ENCODE measurements at regions not wholly inside any gene's neighbourhood (a gene's known extent, or its start where the extent isn't known, plus 50 kb on each side); places are given as distances from the start of the nearest gene placed in this dataset.

GRCh38 chr9:73451003-73451402 is 299.3 kb downstream of the ANXA1 start:
- Histone ChIP-seq H3K36me3 (ENCODE audit: control insufficient read depth, insufficient read depth, low read length) (no peaks in the 10 kb centered on the region), H3K9ac (ENCODE audit: low read length) (no peak overlapping the region), H3K4me3 (ENCODE audit: low read depth, low read length) (no peak overlapping the region), H3K27me3 (ENCODE audit: control insufficient read depth, insufficient read depth, low read length) (no peaks in the 10 kb centered on the region), H3K4me1 (ENCODE audit: control insufficient read depth, insufficient read depth, low read length) (no peaks in the 10 kb centered on the region), H3K27ac (ENCODE audit: low read depth, low read length) (no peak overlapping the region), H3K9me3 (ENCODE audit: control insufficient read depth, insufficient read depth, low read depth, low read length) (no peaks in the 10 kb centered on the region)

GRCh38 chr9:73459817-73460216 is 308.2 kb downstream of the ANXA1 start:
- no peak overlapping the region for H3K4me3 ChIP-seq (ENCODE audit: low read depth, low read length)
- H3K9ac ChIP-seq (ENCODE audit: low read length) = no peak overlapping the region
- H3K27ac ChIP-seq (ENCODE audit: low read depth, low read length) = no peak overlapping the region
- H3K4me1 ChIP-seq (ENCODE audit: control insufficient read depth, insufficient read depth, low read length) = no peaks in the 10 kb centered on the region
- H3K27me3 ChIP-seq (ENCODE audit: control insufficient read depth, insufficient read depth, low read length) = no peaks in the 10 kb centered on the region
- no peaks in the 10 kb centered on the region for H3K9me3 ChIP-seq (ENCODE audit: control insufficient read depth, insufficient read depth, low read depth, low read length)
- H3K36me3 ChIP-seq (ENCODE audit: control insufficient read depth, insufficient read depth, low read length) = no peaks in the 10 kb centered on the region

GRCh38 chr9:73468716-73469115 is 317.1 kb downstream of the ANXA1 start:
- Histone ChIP-seq H3K36me3 (ENCODE audit: control insufficient read depth, insufficient read depth, low read length) (no peaks in the 10 kb centered on the region), H3K27ac (ENCODE audit: low read depth, low read length) (no peak overlapping the region), H3K9me3 (ENCODE audit: control insufficient read depth, insufficient read depth, low read depth, low read length) (no peaks in the 10 kb centered on the region), H3K27me3 (ENCODE audit: control insufficient read depth, insufficient read depth, low read length) (no peaks in the 10 kb centered on the region), H3K4me3 (ENCODE audit: low read depth, low read length) (no peak overlapping the region), H3K9ac (ENCODE audit: low read length) (no peak overlapping the region), H3K4me1 (ENCODE audit: control insufficient read depth, insufficient read depth, low read length) (no peaks in the 10 kb centered on the region; the same call in 1 of the 2 replicates)

GRCh38 chr9:73470766-73471165 is 319.1 kb downstream of the ANXA1 start:
- Histone ChIP-seq H3K27ac (ENCODE audit: low read depth, low read length) (no peak overlapping the region), H3K9me3 (ENCODE audit: control insufficient read depth, insufficient read depth, low read depth, low read length) (peaks cover 4% of the 10 kb centered on the region; the same call in 1 of the 2 replicates)

GRCh38 chr9:73474002-73474600 is 322.4 kb downstream of the ANXA1 start:
- H3K36me3 ChIP-seq (ENCODE audit: control insufficient read depth, insufficient read depth, low read length) = no peaks in the 10 kb centered on the region
- H3K27me3 ChIP-seq (ENCODE audit: control insufficient read depth, insufficient read depth, low read length) = no peaks in the 10 kb centered on the region
- no peaks in the 10 kb centered on the region; the same call in 1 of the 2 replicates for H3K4me1 ChIP-seq (ENCODE audit: control insufficient read depth, insufficient read depth, low read length)
- H3K4me3 ChIP-seq (ENCODE audit: low read depth, low read length) = no peak overlapping the region
- H3K27ac ChIP-seq (ENCODE audit: low read depth, low read length) = no peak overlapping the region
- no peak overlapping the region for H3K9ac ChIP-seq (ENCODE audit: low read length)
- peaks cover 4% of the 10 kb centered on the region; the same call in 1 of the 2 replicates for H3K9me3 ChIP-seq (ENCODE audit: control insufficient read depth, insufficient read depth, low read depth, low read length)

More at GRCh38 chr9:73470766-73471165, 319.1 kb downstream of the ANXA1 start:
- Histone ChIP-seq H3K36me3 (ENCODE audit: control insufficient read depth, insufficient read depth, low read length) (no peaks in the 10 kb centered on the region), H3K27me3 (ENCODE audit: control insufficient read depth, insufficient read depth, low read length) (no peaks in the 10 kb centered on the region), H3K4me1 (ENCODE audit: control insufficient read depth, insufficient read depth, low read length) (no peaks in the 10 kb centered on the region; the same call in 1 of the 2 replicates), H3K4me3 (ENCODE audit: low read depth, low read length) (no peak overlapping the region), H3K9ac (ENCODE audit: low read length) (no peak overlapping the region)

- no peak overlapping the region for H3K9ac ChIP-seq (ENCODE audit: low read length)
- peaks cover 4% of the 10 kb centered on the region; the same call in 1 of the 2 replicates for H3K9me3 ChIP-seq (ENCODE audit: control insufficient read depth, insufficient read depth, low read depth, low read length)
- no peak overlapping the region for H3K4me3 ChIP-seq (ENCODE audit: low read depth, low read length)
- no peaks in the 10 kb centered on the region; the same call in 1 of the 2 replicates for H3K4me1 ChIP-seq (ENCODE audit: control insufficient read depth, insufficient read depth, low read length)
- no peaks in the 10 kb centered on the region for H3K27me3 ChIP-seq (ENCODE audit: control insufficient read depth, insufficient read depth, low read length)
- no peaks in the 10 kb centered on the region for H3K36me3 ChIP-seq (ENCODE audit: control insufficient read depth, insufficient read depth, low read length)
- H3K27ac ChIP-seq (ENCODE audit: low read depth, low read length) = no peak overlapping the region
Measured at GRCh38 chr9:73474625-73475024, 323.0 kb downstream of the ANXA1 start.

- no peak overlapping the region for H3K27ac ChIP-seq (ENCODE audit: low read depth, low read length)
- no peaks in the 10 kb centered on the region for H3K27me3 ChIP-seq (ENCODE audit: control insufficient read depth, insufficient read depth, low read length)
- H3K4me3 ChIP-seq (ENCODE audit: low read depth, low read length) = no peak overlapping the region
- no peaks in the 10 kb centered on the region; the same call in 1 of the 2 replicates for H3K9me3 ChIP-seq (ENCODE audit: control insufficient read depth, insufficient read depth, low read depth, low read length)
- H3K36me3 ChIP-seq (ENCODE audit: control insufficient read depth, insufficient read depth, low read length) = no peaks in the 10 kb centered on the region
- no peaks in the 10 kb centered on the region for H3K4me1 ChIP-seq (ENCODE audit: control insufficient read depth, insufficient read depth, low read length)
- H3K9ac ChIP-seq (ENCODE audit: low read length) = no peak overlapping the region
Measured at GRCh38 chr9:73494894-73495293, 343.2 kb downstream of the ANXA1 start.

- Histone ChIP-seq H3K27me3 (ENCODE audit: control insufficient read depth, insufficient read depth, low read length) (no peaks in the 10 kb centered on the region), H3K27ac (ENCODE audit: low read depth, low read length) (no peak overlapping the region), H3K4me3 (ENCODE audit: low read depth, low read length) (no peak overlapping the region), H3K36me3 (ENCODE audit: control insufficient read depth, insufficient read depth, low read length) (no peaks in the 10 kb centered on the region), H3K4me1 (ENCODE audit: control insufficient read depth, insufficient read depth, low read length) (no peaks in the 10 kb centered on the region), H3K9me3 (ENCODE audit: control insufficient read depth, insufficient read depth, low read depth, low read length) (no peaks in the 10 kb centered on the region; the same call in 1 of the 2 replicates), H3K9ac (ENCODE audit: low read length) (no peak overlapping the region)
Measured at GRCh38 chr9:73497796-73498195, 346.1 kb downstream of the ANXA1 start.

GRCh38 chr9:73515216-73515615 is 363.6 kb downstream of the ANXA1 start:
- Histone ChIP-seq H3K4me1 (ENCODE audit: control insufficient read depth, insufficient read depth, low read length) (peaks cover 9% of the 10 kb centered on the region), H3K27me3 (ENCODE audit: control insufficient read depth, insufficient read depth, low read length) (no peaks in the 10 kb centered on the region), H3K4me3 (ENCODE audit: low read depth, low read length) (no peak overlapping the region), H3K9ac (ENCODE audit: low read length) (no peak overlapping the region), H3K36me3 (ENCODE audit: control insufficient read depth, insufficient read depth, low read length) (no peaks in the 10 kb centered on the region), H3K27ac (ENCODE audit: low read depth, low read length) (no peak overlapping the region), H3K9me3 (ENCODE audit: control insufficient read depth, insufficient read depth, low read depth, low read length) (no peaks in the 10 kb centered on the region)

GRCh38 chr9:73523391-73523790 is 371.7 kb downstream of the ANXA1 start:
- peaks cover 6% of the 10 kb centered on the region for H3K9me3 ChIP-seq (ENCODE audit: control insufficient read depth, insufficient read depth, low read depth, low read length)
- H3K36me3 ChIP-seq (ENCODE audit: control insufficient read depth, insufficient read depth, low read length) = no peaks in the 10 kb centered on the region
- no peak overlapping the region for H3K9ac ChIP-seq (ENCODE audit: low read length)
- no peaks in the 10 kb centered on the region for H3K4me1 ChIP-seq (ENCODE audit: control insufficient read depth, insufficient read depth, low read length)
- H3K4me3 ChIP-seq (ENCODE audit: low read depth, low read length) = no peak overlapping the region
- H3K27me3 ChIP-seq (ENCODE audit: control insufficient read depth, insufficient read depth, low read length) = no peaks in the 10 kb centered on the region
- H3K27ac ChIP-seq (ENCODE audit: low read depth, low read length) = no peak overlapping the region

GRCh38 chr9:73525350-73525749 is 373.7 kb downstream of the ANXA1 start:
- H3K4me1 ChIP-seq (ENCODE audit: control insufficient read depth, insufficient read depth, low read length) = no peaks in the 10 kb centered on the region
- H3K27ac ChIP-seq (ENCODE audit: low read depth, low read length) = no peak overlapping the region
- no peaks in the 10 kb centered on the region for H3K36me3 ChIP-seq (ENCODE audit: control insufficient read depth, insufficient read depth, low read length)
- no peaks in the 10 kb centered on the region for H3K27me3 ChIP-seq (ENCODE audit: control insufficient read depth, insufficient read depth, low read length)
- no peak overlapping the region for H3K9ac ChIP-seq (ENCODE audit: low read length)
- peaks cover 6% of the 10 kb centered on the region for H3K9me3 ChIP-seq (ENCODE audit: control insufficient read depth, insufficient read depth, low read depth, low read length)
- no peak overlapping the region for H3K4me3 ChIP-seq (ENCODE audit: low read depth, low read length)

Measured in HUES6 (cell line).